GM12878 (cell line): ENCODE measurements at regions not wholly inside any gene's neighbourhood (a gene's known extent, or its start where the extent isn't known, plus 50 kb on each side); places are given as distances from the start of the nearest gene placed in this dataset.

ENCODE experiments used
- ATAC-seq: fragments of 200-7000 bp; cut with Tn5 transposase; 3 replicates; pipeline ENCODE4 v1.9.1; 2020; ENCODE audit warnings: mild to moderate bottlenecking, moderate library complexity
- BruUV-seq: library from RNA; stranded (reverse); fragments of 400-500 nt; replicated peaks from 2 replicates; lab custom pipeline; 2021; lab: Mats Ljungman, UMichigan
- CTCF ChIA-PET: fragments of 300-600 bp; sonication (Branson Sonifier 250); formaldehyde crosslinking; extraction: SDS; loops from one replicate; lab custom pipeline; 2021; ENCODE audit warnings: inconsistent platforms; lab: Yijun Ruan, JAX
- POLR2A ChIA-PET: fragments of 350-600 bp; formaldehyde crosslinking; extraction: SDS; loops from one replicate; lab custom pipeline; 2021; ENCODE audit warnings: inconsistent platforms; lab: Charles Lee
- RAD21 ChIA-PET: fragments of 300-600 bp; sonication (Branson Sonifier 250); formaldehyde crosslinking; loops from one replicate; lab custom pipeline; 2023; ENCODE audit warnings: antibody characterized with exemption; ENCODE audit not compliant: unreplicated experiment; lab: Charles Lee
- SMC1A ChIA-PET: fragments of 300-600 bp; sonication (Branson Sonifier 250); formaldehyde crosslinking; loops from one replicate; lab custom pipeline; 2023; ENCODE audit not compliant: unreplicated experiment, uncharacterized antibody; lab: Charles Lee
- DNase-seq: peaks from one replicate; pipeline ENCODE4 v3.0.0-alpha.2; 2011; ENCODE audit warnings: low read depth, low spot score
- FAIRE-seq: peaks from 3 replicates; lab custom pipeline; 2011; peaks lifted over from hg19 to GRCh38; lab: Jason Lieb, UNC
- H2AFZ ChIP-seq: 2 replicates; pipeline ENCODE4 v1.6.0; 2011; ENCODE audit warnings: low read depth, low read length, control low read depth; ENCODE audit not compliant: control insufficient read depth
- H3K27ac ChIP-seq: 2 replicates; pipeline ENCODE4 v1.5.1; 2011; ENCODE audit warnings: control low read depth; ENCODE audit not compliant: control insufficient read depth, insufficient read depth
- H3K27me3 ChIP-seq, 2 experiments: replicated peaks in 1 of 2; 2 replicates each; pipeline versions ENCODE4 v1.6.0 to v1.6.1; 2011; ENCODE audit warnings: low read length in 1 of 2; ENCODE audit not compliant: control insufficient read depth in 2 of 2, insufficient read depth in 2 of 2
- H3K36me3 ChIP-seq, 2 experiments: 2 replicates each; pipeline ENCODE4 v1.5.1; 2011; ENCODE audit warnings: low read length in 1 of 2; ENCODE audit not compliant: control insufficient read depth in 2 of 2, insufficient read depth in 2 of 2
- H3K4me1 ChIP-seq: 2 replicates; pipeline ENCODE4 v1.6.1; 2011; ENCODE audit warnings: mild to moderate bottlenecking, low read length, moderate library complexity, mixed read lengths; ENCODE audit not compliant: control insufficient read depth, insufficient read depth
- H3K4me2 ChIP-seq: 2 replicates; pipeline ENCODE4 v1.6.0; 2011; ENCODE audit warnings: control low read depth; ENCODE audit not compliant: control insufficient read depth, insufficient read depth
- H3K4me3 ChIP-seq: fragments of 200-600 bp; sonication (generic); 2 replicates; pipeline ENCODE4 v1.5.1; 2016
- H3K79me2 ChIP-seq: 2 replicates; pipeline ENCODE4 v1.6.0; 2011; ENCODE audit warnings: low read length; ENCODE audit not compliant: control insufficient read depth, insufficient read depth
- H3K9ac ChIP-seq: 2 replicates; pipeline ENCODE4 v1.8.0; 2011; ENCODE audit warnings: low read length, control low read depth, mixed read lengths; ENCODE audit not compliant: control insufficient read depth, insufficient read depth
- H3K9me3 ChIP-seq: replicated peaks from 3 replicates; pipeline ENCODE4 v1.5.1; 2011; ENCODE audit warnings: mild to moderate bottlenecking, low read length; ENCODE audit not compliant: control insufficient read depth, insufficient read depth
- H4K20me1 ChIP-seq: 2 replicates; pipeline ENCODE4 v1.6.0; 2011; ENCODE audit not compliant: control insufficient read depth, insufficient read depth
- ATF3 ChIP-seq: IDR thresholded peaks from 2 replicates; pipeline ENCODE4 v1.6.1; 2011; ENCODE audit warnings: low read depth, mild to moderate bottlenecking, low read length, moderate library complexity, borderline replicate concordance; ENCODE audit errors: extremely low read depth
- BACH1 ChIP-seq: fragments of 450-650 bp; IDR thresholded peaks from 2 replicates; pipeline ENCODE4 v1.6.1; 2017; ENCODE audit warnings: mild to moderate bottlenecking, borderline replicate concordance
- BCL3 ChIP-seq: IDR thresholded peaks from 2 replicates; pipeline ENCODE4 v1.6.1; 2011; ENCODE audit warnings: borderline replicate concordance, low read depth, mild to moderate bottlenecking, moderate library complexity, low read length; ENCODE audit not compliant: insufficient read depth, poor library complexity, severe bottlenecking
- CEBPB ChIP-seq, 2 experiments: fragments of 150-350 bp in 1 of 2; IDR thresholded peaks; 2 replicates each; pipeline ENCODE4 v1.6.1; 2012 to 2014; ENCODE audit warnings: low read depth in 2 of 2, low read length in 2 of 2, borderline replicate concordance in 1 of 2, inconsistent platforms in 1 of 2
- CHD1 ChIP-seq: IDR thresholded peaks from 2 replicates; pipeline ENCODE4 v1.6.1; 2012; ENCODE audit warnings: low read depth, low read length, improper control_type of control experiment
- E4F1 ChIP-seq: fragments of 450-650 bp; IDR thresholded peaks from 2 replicates; pipeline ENCODE4 v1.6.1; 2018; ENCODE audit warnings: borderline replicate concordance, mild to moderate bottlenecking; ENCODE audit not compliant: partially characterized antibody
- EGR1 ChIP-seq, 2 experiments: IDR thresholded peaks; 1 replicate in 1 of 2; 2 replicates in 1 of 2; pipeline ENCODE4 v1.6.1; 2011 to 2012; ENCODE audit warnings: low read depth in 2 of 2, low read length in 2 of 2, borderline replicate concordance in 1 of 2, mild to moderate bottlenecking in 1 of 2, moderate library complexity in 1 of 2
- ELK1 ChIP-seq: IDR thresholded peaks from 2 replicates; pipeline ENCODE4 v1.6.1; 2012; ENCODE audit warnings: low read depth, low read length, improper control_type of control experiment
- KAT2A ChIP-seq: conservative IDR thresholded peaks from 2 replicates; pipeline ENCODE4 v1.6.1; 2011; ENCODE audit warnings: low read depth, low read length; ENCODE audit not compliant: control insufficient read depth
- KLF5 ChIP-seq: fragments of 450-650 bp; IDR thresholded peaks from 2 replicates; pipeline ENCODE4 v1.6.1; 2014; ENCODE audit warnings: mild to moderate bottlenecking; ENCODE audit not compliant: partially characterized antibody
- NKRF ChIP-seq: fragments of 450-650 bp; conservative IDR thresholded peaks from 2 replicates; pipeline ENCODE4 v1.6.1; 2017; ENCODE audit warnings: mild to moderate bottlenecking, moderate library complexity
- PAX5 ChIP-seq: IDR thresholded peaks from 2 replicates; pipeline ENCODE4 v1.6.1; 2011; ENCODE audit warnings: low read depth, low read length, borderline replicate concordance
- PAX8 ChIP-seq: fragments of 450-650 bp; IDR thresholded peaks from 2 replicates; pipeline ENCODE4 v1.6.1; 2017; ENCODE audit warnings: mild to moderate bottlenecking, moderate library complexity
- POU2F2 ChIP-seq: IDR thresholded peaks from 3 replicates; pipeline ENCODE4 v1.6.1; 2011; ENCODE audit warnings: low read depth, mild to moderate bottlenecking, low read length, borderline replicate concordance
- RUNX3 ChIP-seq: IDR thresholded peaks from 2 replicates; pipeline ENCODE4 v1.6.1; 2012; ENCODE audit warnings: low read length, inconsistent platforms
- SMAD5 ChIP-seq: IDR thresholded peaks from 2 replicates; pipeline ENCODE4 v1.6.1; 2016; ENCODE audit warnings: antibody characterized with exemption, low read depth
- SPI1 ChIP-seq: IDR thresholded peaks from 2 replicates; pipeline ENCODE4 v1.6.1; 2011; ENCODE audit warnings: low read depth, mild to moderate bottlenecking, low read length, moderate library complexity, borderline replicate concordance; ENCODE audit not compliant: insufficient read depth
- SUPT20H ChIP-seq: IDR thresholded peaks from 2 replicates; pipeline ENCODE4 v1.6.1; 2011; ENCODE audit warnings: low read depth, mild to moderate bottlenecking, low read length, moderate library complexity, borderline replicate concordance; ENCODE audit not compliant: control insufficient read depth
- WGBS: methylation state at CpG from one replicate; pipeline ENCODE4 v1.1.6; 2016; ENCODE audit warnings: low lambda C conversion rate; ENCODE audit not compliant: insufficient replicate concordance, insufficient coverage; ENCODE audit errors: missing lambda C conversion rate; 5-methylcytosine and 5-hydroxymethylcytosine counted together
- in situ Hi-C: fragments of 300-500 bp; cut with MboI; formaldehyde crosslinking; loops from 9 replicates; pipeline ENCODE4 v1.14.3; 2018; ENCODE audit warnings: mixed read lengths
- intact Hi-C: fragments of 100-400 bp; cut with micrococcal nuclease; formaldehyde crosslinking; loops from one replicate; pipeline ENCODE4 v1.14.2; 2022; ENCODE audit not compliant: unreplicated experiment

- no peaks in the 10 kb centered on the region for H4K20me1 ChIP-seq
- H3K27me3 ChIP-seq: 0 out of 4 replicates have a peak, but pooled peaks cover 0 to 4% of the 10 kb centered on the region in 2 experiments
- RAD21 ChIA-PET: no interaction called here
- H2AFZ ChIP-seq: no peak overlapping the region
- H3K79me2 ChIP-seq: no peaks in the 10 kb centered on the region
- no peak overlapping the region for H3K4me3 ChIP-seq
- in situ Hi-C loops (no loop called here), intact Hi-C loops (no loop called here)
- SMC1A ChIA-PET: no interaction called here
- H3K4me1 ChIP-seq: no peaks in the 10 kb centered on the region
- POLR2A ChIA-PET: no interaction called here
- no peak overlapping the region for H3K27ac ChIP-seq
- H3K36me3 ChIP-seq: no peaks in the 10 kb centered on the region
- BruUV-seq: no TSS peak
- CTCF ChIA-PET: no interaction called here
- H3K4me2 ChIP-seq: no peak overlapping the region
- 57% methylated on average over 7 of the region's 7 CpGs for WGBS
- no peak for DNase-seq
- H3K9ac ChIP-seq: no peak overlapping the region
- no peaks in the 10 kb centered on the region for H3K9me3 ChIP-seq
- ATAC-seq: no peak
- no peak for FAIRE-seq
- TF ChIP-seq SUPT20H (no peak), SMAD5 (no peak), EGR1 (IDR thresholded peaks at IDR 0.05; ENCODE audit: borderline replicate concordance in 1 of 2, low read depth in 2 of 2, low read length in 2 of 2) (no peak), CHD1 (no peak), KLF5 (no peak), POU2F2 (no peak), PAX8 (no peak), BACH1 (no peak), ATF3 (no peak), BCL3 (no peak), CEBPB (IDR thresholded peaks at IDR 0.05; ENCODE audit: borderline replicate concordance in 1 of 2, low read depth in 2 of 2, low read length in 2 of 2) (no peak), ELK1 (no peak), NKRF (no peak), KAT2A (no peak), E4F1 (no peak), RUNX3 (no peak), SPI1 (no peak), PAX5 (no peak)
These were observed 67.3 kb upstream of the ONECUT1 start for GRCh38 chr15:52857471-52857870.
